HUDEP-2 (cell line): ENCODE measurements at regions not wholly inside any gene's neighbourhood (a gene's known extent, or its start where the extent isn't known, plus 50 kb on each side); places are given as distances from the start of the nearest gene placed in this dataset.

Experiments
- DNase-seq, 76 experiments: peaks; one replicate each; lab custom pipeline; 2025; ENCODE audit not compliant: unreplicated experiment in 76 of 76; lab: John Stamatoyannopoulos, UW

DNA sequence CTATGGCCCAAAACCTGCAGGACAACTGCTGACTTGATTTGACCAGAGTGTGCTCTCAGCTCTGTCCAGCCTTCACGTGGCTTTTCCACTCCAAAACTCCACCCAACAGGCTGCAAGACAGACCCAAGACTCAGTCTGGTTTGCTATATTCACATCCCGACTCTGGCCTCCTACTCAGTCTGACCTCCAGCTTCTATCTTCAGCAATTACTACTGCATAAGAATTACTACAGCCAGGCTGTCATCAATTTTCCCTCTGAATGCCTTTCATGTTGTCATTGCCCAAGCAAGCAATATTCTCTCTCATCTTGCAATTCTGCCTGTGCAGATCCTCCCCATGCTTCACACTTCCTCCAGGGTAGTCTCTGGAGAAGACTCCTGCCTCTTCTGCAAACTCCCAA lies 53.6 kb upstream of the GYPC start:
- no peak for DNase-seq
